Osteocyte (in vitro differentiated cells): ENCODE measurements at regions not wholly inside any gene's neighbourhood (a gene's known extent, or its start where the extent isn't known, plus 50 kb on each side); places are given as distances from the start of the nearest gene placed in this dataset.

Experiments
- DNase-seq: peaks from one replicate; pipeline ENCODE4 v3.0.0; 2021; ENCODE audit warnings: mixed read lengths; ENCODE audit not compliant: unreplicated experiment; ENCODE audit errors: extremely low spot score
- H3K27ac Mint-ChIP-seq: one replicate; pipeline ENCODE4 v1.8.0; 2021; ENCODE audit warnings: mild to moderate bottlenecking, mixed read lengths; ENCODE audit not compliant: unreplicated experiment
- H3K27me3 Mint-ChIP-seq: one replicate; pipeline ENCODE4 v1.8.0; 2021; ENCODE audit warnings: mixed read lengths; ENCODE audit not compliant: unreplicated experiment
- H3K36me3 Mint-ChIP-seq: one replicate; pipeline ENCODE4 v1.8.0; 2021; ENCODE audit warnings: mixed read lengths; ENCODE audit not compliant: unreplicated experiment
- H3K4me1 Mint-ChIP-seq: one replicate; pipeline ENCODE4 v1.8.0; 2021; ENCODE audit warnings: mixed read lengths; ENCODE audit not compliant: unreplicated experiment
- H3K4me3 Mint-ChIP-seq: one replicate; pipeline ENCODE4 v1.8.0; 2021; ENCODE audit warnings: mild to moderate bottlenecking, moderate library complexity, mixed read lengths; ENCODE audit not compliant: unreplicated experiment
- H3K9me3 Mint-ChIP-seq: one replicate; pipeline ENCODE4 v1.8.0; 2021; ENCODE audit warnings: mixed read lengths; ENCODE audit not compliant: unreplicated experiment
- CTCF ChIP-seq: fragments of 200-600 bp; sonication (generic); IDR thresholded peaks from 2 replicates; pipeline ENCODE4 v1.5.0; 2021; ENCODE audit warnings: antibody characterized with exemption, mild to moderate bottlenecking, moderate library complexity

GRCh38 chr12:60644076-60644475, 1048.2 kb downstream of the SLC16A7 start:
- no peaks in the 10 kb centered on the region for H3K36me3 Mint-ChIP-seq
- DNase-seq: no peak
- no peak overlapping the region for H3K27ac Mint-ChIP-seq
- no peaks in the 10 kb centered on the region for H3K4me1 Mint-ChIP-seq
- no peak for TF ChIP-seq CTCF
- no peaks in the 10 kb centered on the region for H3K27me3 Mint-ChIP-seq
- H3K4me3 Mint-ChIP-seq: no peak overlapping the region
- H3K9me3 Mint-ChIP-seq: peaks cover 33% of the 10 kb centered on the region

- Mint-ChIP-seq H3K27me3 (no peaks in the 10 kb centered on the region), H3K36me3 (no peaks in the 10 kb centered on the region), H3K4me3 (no peak overlapping the region), H3K9me3 (peaks cover 20% of the 10 kb centered on the region), H3K27ac (no peak overlapping the region), H3K4me1 (no peaks in the 10 kb centered on the region)
- no peak for DNase-seq
- TF ChIP-seq CTCF: no peak
Observed at GRCh38 chr12:60666895-60667294, 1071.1 kb downstream of the SLC16A7 start.

- H3K9me3 Mint-ChIP-seq: peaks cover 21% of the 10 kb centered on the region
- no peaks in the 10 kb centered on the region for H3K4me1 Mint-ChIP-seq
- H3K27me3 Mint-ChIP-seq: no peaks in the 10 kb centered on the region
- no peaks in the 10 kb centered on the region for H3K36me3 Mint-ChIP-seq
- no peak overlapping the region for H3K27ac Mint-ChIP-seq
- no peak for TF ChIP-seq CTCF
- DNase-seq: no peak
- H3K4me3 Mint-ChIP-seq: no peak overlapping the region
Observed at GRCh38 chr12:60672949-60673348, 1077.1 kb downstream of the SLC16A7 start.

GRCh38 chr12:60684988-60685655, 1089.3 kb downstream of the SLC16A7 start:
- Mint-ChIP-seq H3K9me3 (no peaks in the 10 kb centered on the region), H3K36me3 (no peaks in the 10 kb centered on the region), H3K4me3 (no peak overlapping the region), H3K27me3 (no peaks in the 10 kb centered on the region), H3K4me1 (no peaks in the 10 kb centered on the region), H3K27ac (no peak overlapping the region)
- DNase-seq: no peak
- no peak for TF ChIP-seq CTCF

GRCh38 chr12:60689137-60689536, 1093.3 kb downstream of the SLC16A7 start:
- Mint-ChIP-seq H3K4me3 (no peak overlapping the region), H3K4me1 (no peaks in the 10 kb centered on the region), H3K9me3 (no peaks in the 10 kb centered on the region), H3K36me3 (no peaks in the 10 kb centered on the region), H3K27me3 (no peaks in the 10 kb centered on the region), H3K27ac (no peak overlapping the region)
- DNase-seq: no peak
- no peak for TF ChIP-seq CTCF
